Prostate gland (tissue), 2 donors: ENCODE measurements at regions not wholly inside any gene's neighbourhood (a gene's known extent, or its start where the extent isn't known, plus 50 kb on each side); places are given as distances from the start of the nearest gene placed in this dataset.
"Not testable (repeated sequence)": the region's sequence is repeated elsewhere in the genome, so short reads cannot be mapped to it uniquely, and the experiment has no call there.

Source experiments
- DNase-seq: peaks from one replicate; pipeline ENCODE4 v3.0.0-alpha.2; 2019; ENCODE audit warnings: low spot score
- H3K27ac ChIP-seq, 2 donors: fragments of 200-600 bp; sonication (generic); 2 replicates each; pipeline ENCODE4 v1.5.1; 2017 to 2019
- H3K27me3 ChIP-seq: fragments of 200-600 bp; sonication (generic); replicated peaks from 2 replicates; pipeline ENCODE4 v1.5.1; 2019; ENCODE audit not compliant: insufficient read depth
- H3K36me3 ChIP-seq, 2 donors: fragments of 200-600 bp; sonication (generic); 1 replicate in 1 of 2; 2 replicates in 1 of 2; pipeline versions ENCODE4 v1.5.1 to v1.8.1; 2017 to 2019
- H3K4me1 ChIP-seq: fragments of 200-600 bp; sonication (generic); replicated peaks from 2 replicates; pipeline ENCODE4 v1.5.1; 2019
- H3K4me3 ChIP-seq, 2 donors: fragments of 200-600 bp; sonication (generic); 2 replicates each; pipeline ENCODE4 v1.5.1; 2017 to 2019
- H3K9me3 ChIP-seq: fragments of 200-600 bp; sonication (generic); 2 replicates; pipeline ENCODE4 v1.5.1; 2017
- CTCF ChIP-seq, 4 experiments: fragments of 200-600 bp in 2 of 4; fragments of 450-650 bp in 2 of 4; sonication (generic) in 2 of 4; IDR thresholded peaks; 1 replicate in 3 of 4; 2 replicates in 1 of 4; pipeline ENCODE4 v1.5.1; 2016 to 2019; ENCODE audit warnings: antibody characterized with exemption in 4 of 4, mild to moderate bottlenecking in 2 of 4, moderate library complexity in 2 of 4
- POLR2A ChIP-seq: fragments of 450-650 bp; IDR thresholded peaks from one replicate; pipeline ENCODE4 v1.6.1; 2016; ENCODE audit warnings: antibody characterized with exemption, mild to moderate bottlenecking
- POLR2AphosphoS5 ChIP-seq: sonication (generic); formaldehyde crosslinking; IDR thresholded peaks from one replicate; pipeline ENCODE4 v1.6.1; 2017; ENCODE audit warnings: antibody characterized with exemption
- WGBS: methylation state at CpG from one replicate; pipeline ENCODE4 v1.1.5; 2018; 5-methylcytosine and 5-hydroxymethylcytosine counted together
- intact Hi-C: fragments of 100-400 bp; cut with DNase I; formaldehyde crosslinking; loops from one replicate; pipeline ENCODE4 v1.14.2; 2022

- Histone ChIP-seq H3K27ac (no peak overlapping the region), H3K4me3 (no peak overlapping the region), H3K36me3 (no peaks in the 10 kb centered on the region), H3K4me1 (no peaks in the 10 kb centered on the region), H3K27me3 (no peaks in the 10 kb centered on the region), H3K9me3 (no peaks in the 10 kb centered on the region)
- intact Hi-C loops: no loop called here
- no peak for TF ChIP-seq CTCF (IDR thresholded peaks at IDR 0.05)
- TF ChIP-seq POLR2AphosphoS5: no peak
- TF ChIP-seq POLR2A: no peak
- no peak for DNase-seq
- WGBS: 93% methylated on average over 1 of the region's 1 CpG
Measured at GRCh38 chr1:64401285-64401684, 68.6 kb upstream of the CACHD1 start.

GRCh38 chr1:64403331-64403730 is 66.6 kb upstream of the CACHD1 start:
- TF ChIP-seq POLR2A: no peak
- no peak for TF ChIP-seq CTCF (IDR thresholded peaks at IDR 0.05)
- TF ChIP-seq POLR2AphosphoS5: no peak
- Histone ChIP-seq H3K36me3 (no peaks in the 10 kb centered on the region), H3K27me3 (no peaks in the 10 kb centered on the region), H3K4me3 (no peak overlapping the region), H3K4me1 (no peaks in the 10 kb centered on the region), H3K27ac (no peak overlapping the region), H3K9me3 (no peaks in the 10 kb centered on the region)
- 86% methylated on average over 3 of the region's 3 CpGs for WGBS
- DNase-seq: no peak
- intact Hi-C loops: no loop called here

GRCh38 chr1:64404202-64404601 is 65.7 kb upstream of the CACHD1 start:
- Histone ChIP-seq H3K27ac (no peak overlapping the region), H3K27me3 (no peaks in the 10 kb centered on the region), H3K4me3 (no peak overlapping the region), H3K4me1 (no peaks in the 10 kb centered on the region), H3K9me3 (no peaks in the 10 kb centered on the region), H3K36me3 (no peaks in the 10 kb centered on the region)
- 67% methylated on average over 1 of the region's 1 CpG for WGBS
- no peak for TF ChIP-seq POLR2A
- no peak for TF ChIP-seq CTCF (IDR thresholded peaks at IDR 0.05)
- TF ChIP-seq POLR2AphosphoS5: no peak
- intact Hi-C loops: no loop called here
- DNase-seq: no peak

- WGBS: 93% methylated on average over 1 of the region's 1 CpG
- intact Hi-C loops: no loop called here
- no peaks in the 10 kb centered on the region for H3K4me1 ChIP-seq
- H3K27ac ChIP-seq: no peak overlapping the region
- TF ChIP-seq POLR2A (no peak), CTCF (IDR thresholded peaks at IDR 0.05) (no peak), POLR2AphosphoS5 (no peak)
- H3K4me3 ChIP-seq: no peak overlapping the region
- no peaks in the 10 kb centered on the region for H3K9me3 ChIP-seq
- DNase-seq: no peak
- no peaks in the 10 kb centered on the region for H3K36me3 ChIP-seq
- no peaks in the 10 kb centered on the region for H3K27me3 ChIP-seq
Measured at GRCh38 chr1:64405833-64406232, 64.1 kb upstream of the CACHD1 start.

GRCh38 chr1:64410217-64410616 is 59.7 kb upstream of the CACHD1 start:
- Histone ChIP-seq H3K27me3 (no peaks in the 10 kb centered on the region), H3K27ac (no peak overlapping the region), H3K9me3 (no peaks in the 10 kb centered on the region), H3K4me1 (no peaks in the 10 kb centered on the region), H3K4me3 (no peak overlapping the region), H3K36me3 (no peaks in the 10 kb centered on the region)
- intact Hi-C loops: no loop called here
- WGBS: 83% methylated on average over 1 of the region's 1 CpG
- DNase-seq: no peak
- TF ChIP-seq POLR2A (no peak), POLR2AphosphoS5 (no peak), CTCF (IDR thresholded peaks at IDR 0.05) (no peak)

- H3K27me3 ChIP-seq, H3K9me3 ChIP-seq, H3K4me3 ChIP-seq, H3K36me3 ChIP-seq, H3K27ac ChIP-seq, H3K4me1 ChIP-seq, intact Hi-C loops, DNase-seq: not testable (repeated sequence)
- 98% methylated on average over 37 of the region's 56 CpGs for WGBS
Measured at GRCh38 chr1:64414855-64415546, 54.9 kb upstream of the CACHD1 start.
